Chondrocyte (in vitro differentiated cells): ENCODE measurements at regions not wholly inside any gene's neighbourhood (a gene's known extent, or its start where the extent isn't known, plus 50 kb on each side); places are given as distances from the start of the nearest gene placed in this dataset.

Experiments
- DNase-seq: peaks from one replicate; pipeline ENCODE4 v3.0.0; 2021; ENCODE audit warnings: mixed read lengths, low spot score
- H3K27ac Mint-ChIP-seq: one replicate; pipeline ENCODE4 v1.8.0; 2021; ENCODE audit warnings: mild to moderate bottlenecking, moderate library complexity, mixed read lengths; ENCODE audit not compliant: unreplicated experiment
- H3K27me3 Mint-ChIP-seq: 2 replicates; pipeline ENCODE4 v1.8.0; 2021; ENCODE audit warnings: low read depth, mixed read lengths
- H3K36me3 Mint-ChIP-seq: 2 replicates; pipeline ENCODE4 v1.8.0; 2021; ENCODE audit warnings: low read depth, mixed read lengths
- H3K4me1 Mint-ChIP-seq: 2 replicates; pipeline ENCODE4 v1.8.0; 2021; ENCODE audit warnings: low read depth, mild to moderate bottlenecking, mixed read lengths
- H3K4me3 Mint-ChIP-seq: one replicate; pipeline ENCODE4 v1.8.0; 2021; ENCODE audit warnings: mild to moderate bottlenecking, moderate library complexity, mixed read lengths; ENCODE audit not compliant: unreplicated experiment
- H3K9me3 Mint-ChIP-seq: 2 replicates; pipeline ENCODE4 v1.8.0; 2021; ENCODE audit warnings: low read depth, mixed read lengths
- CTCF ChIP-seq: fragments of 200-600 bp; sonication (generic); IDR thresholded peaks from 2 replicates; pipeline ENCODE4 v1.5.0; 2021; ENCODE audit warnings: antibody characterized with exemption, mild to moderate bottlenecking, moderate library complexity

GRCh38 chr2:64393383-64394010 lies 60.5 kb upstream of the LGALSL start:
- H3K4me3 Mint-ChIP-seq: no peak overlapping the region
- no peak for TF ChIP-seq CTCF
- peaks cover 12% of the 10 kb centered on the region for H3K9me3 Mint-ChIP-seq
- DNase-seq: no peak
- H3K27me3 Mint-ChIP-seq: no peaks in the 10 kb centered on the region
- H3K4me1 Mint-ChIP-seq: no peaks in the 10 kb centered on the region
- H3K36me3 Mint-ChIP-seq: peaks cover 4% of the 10 kb centered on the region
- no peak overlapping the region for H3K27ac Mint-ChIP-seq

- no peak overlapping the region for H3K4me3 Mint-ChIP-seq
- H3K27ac Mint-ChIP-seq: no peak overlapping the region
- H3K27me3 Mint-ChIP-seq: no peaks in the 10 kb centered on the region
- peaks cover 4% of the 10 kb centered on the region for H3K36me3 Mint-ChIP-seq
- no peak for DNase-seq
- peaks cover 12% of the 10 kb centered on the region for H3K9me3 Mint-ChIP-seq
- no peaks in the 10 kb centered on the region for H3K4me1 Mint-ChIP-seq
- no peak for TF ChIP-seq CTCF
Observed at GRCh38 chr2:64394153-64394552, 59.8 kb upstream of the LGALSL start.

- TF ChIP-seq CTCF: no peak
- no peak overlapping the region for H3K4me3 Mint-ChIP-seq
- no peak for DNase-seq
- peaks cover 4% of the 10 kb centered on the region for H3K27me3 Mint-ChIP-seq
- H3K4me1 Mint-ChIP-seq: peaks cover 9% of the 10 kb centered on the region
- peaks cover 1% of the 10 kb centered on the region for H3K36me3 Mint-ChIP-seq
- H3K9me3 Mint-ChIP-seq: peaks cover 5% of the 10 kb centered on the region
- H3K27ac Mint-ChIP-seq: no peak overlapping the region
Observed at GRCh38 chr2:64396001-64396400, 58.0 kb upstream of the LGALSL start.

DNA sequence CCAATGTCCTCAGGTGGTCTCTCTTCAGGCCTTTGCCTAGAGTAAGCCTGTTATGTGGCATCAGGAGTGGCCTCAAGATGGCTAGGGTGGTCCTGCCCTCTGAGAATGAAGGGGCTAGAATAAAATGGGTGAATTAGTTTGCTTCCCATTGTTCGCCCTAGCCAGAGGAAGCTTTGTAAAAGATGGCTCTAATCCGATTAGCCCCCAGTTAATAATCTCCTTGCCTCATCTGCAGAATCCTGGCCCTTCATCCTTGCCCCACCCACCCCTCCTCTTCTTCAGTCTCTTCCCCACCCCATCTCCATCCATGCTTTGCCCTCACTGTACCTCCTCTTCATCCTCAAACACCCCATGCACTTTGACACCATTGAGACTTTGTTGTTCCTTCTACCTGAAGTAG lies 57.4 kb upstream of the LGALSL start:
- DNase-seq: no peak
- Mint-ChIP-seq H3K27ac (no peak overlapping the region), H3K9me3 (peaks cover under 1% of the 10 kb centered on the region), H3K4me1 (peaks cover 14% of the 10 kb centered on the region), H3K27me3 (peaks cover 4% of the 10 kb centered on the region), H3K4me3 (no peak overlapping the region), H3K36me3 (peaks cover 1% of the 10 kb centered on the region)
- no peak for TF ChIP-seq CTCF

DNA sequence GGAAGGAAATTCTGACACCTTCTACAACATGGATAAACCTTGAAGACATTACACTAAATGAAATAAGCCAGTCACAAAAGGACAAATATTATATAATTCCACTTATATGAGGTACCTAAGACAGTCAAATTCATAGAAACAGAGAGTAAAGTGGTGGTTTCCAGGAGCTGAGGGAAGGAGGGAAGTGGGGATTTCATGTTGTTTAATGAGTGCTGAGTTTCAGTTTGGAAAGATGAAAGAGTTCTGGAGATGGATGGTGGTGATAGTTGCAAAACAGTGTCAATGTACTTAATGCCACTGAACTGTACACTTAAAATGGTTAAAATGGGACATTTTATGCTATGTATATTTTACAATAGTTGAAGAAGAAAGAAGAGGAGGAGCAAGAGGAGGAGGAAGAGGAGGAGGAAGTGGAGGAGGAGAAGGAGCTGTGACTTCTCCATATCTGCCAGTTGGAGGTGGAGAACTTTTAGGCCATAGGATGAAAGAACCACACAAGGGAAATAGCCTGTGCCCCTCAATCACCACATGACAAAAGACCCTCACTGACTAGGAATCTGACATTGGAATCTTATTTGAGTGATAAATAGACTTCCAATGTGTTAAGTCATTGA lies 55.3 kb upstream of the LGALSL start:
- H3K4me3 Mint-ChIP-seq: no peak overlapping the region
- TF ChIP-seq CTCF: no peak
- no peak for DNase-seq
- no peak overlapping the region for H3K27ac Mint-ChIP-seq
- H3K27me3 Mint-ChIP-seq: peaks cover 4% of the 10 kb centered on the region
- no peaks in the 10 kb centered on the region for H3K9me3 Mint-ChIP-seq
- peaks cover 29% of the 10 kb centered on the region for H3K4me1 Mint-ChIP-seq
- peaks cover 1% of the 10 kb centered on the region for H3K36me3 Mint-ChIP-seq
